ENCODE measurements at regions not wholly inside any gene's neighbourhood (a gene's known extent, or its start where the extent isn't known, plus 50 kb on each side); places are given as distances from the start of the nearest gene placed in this dataset.

- DNase-seq, result no peak
- Mint-ChIP-seq H3K4me3 (ENCODE audit: low read depth, unreplicated experiment) (no peak overlapping the region), H3K36me3 (ENCODE audit: insufficient read depth, unreplicated experiment) (no peaks in the 10 kb centered on the region), H3K27ac (ENCODE audit: unreplicated experiment) (no peak overlapping the region), H3K27me3 (ENCODE audit: unreplicated experiment) (peaks cover 48% of the 10 kb centered on the region), H3K9me3 (ENCODE audit: low read depth, unreplicated experiment) (peaks cover 2% of the 10 kb centered on the region), H3K4me1 (ENCODE audit: low read depth, unreplicated experiment) (peaks cover 8% of the 10 kb centered on the region)
- no TSS peak for BruUV-seq (replicated peaks)
- no peak for TF ChIP-seq CTCF (IDR thresholded peaks at IDR 0.05; ENCODE audit: unreplicated experiment)
- CTCF ChIA-PET, result no interaction called here
- intact Hi-C loops (cut with micrococcal nuclease; ENCODE audit: unreplicated experiment), result no loop called here
Measured at GRCh38 chr3:43817825-43818224, 127.1 kb downstream of the ABHD5 start.

GRCh38 chr3:43818229-43818628, 127.5 kb downstream of the ABHD5 start:
- H3K36me3 Mint-ChIP-seq (ENCODE audit: insufficient read depth, unreplicated experiment), result no peaks in the 10 kb centered on the region
- H3K27ac Mint-ChIP-seq (ENCODE audit: unreplicated experiment), result no peak overlapping the region
- H3K4me1 Mint-ChIP-seq (ENCODE audit: low read depth, unreplicated experiment), result peaks cover 8% of the 10 kb centered on the region
- BruUV-seq (replicated peaks), result no TSS peak
- no peak for TF ChIP-seq CTCF (IDR thresholded peaks at IDR 0.05; ENCODE audit: unreplicated experiment)
- peaks cover under 1% of the 10 kb centered on the region for H3K9me3 Mint-ChIP-seq (ENCODE audit: low read depth, unreplicated experiment)
- CTCF ChIA-PET, result no interaction called here
- no peak overlapping the region for H3K4me3 Mint-ChIP-seq (ENCODE audit: low read depth, unreplicated experiment)
- H3K27me3 Mint-ChIP-seq (ENCODE audit: unreplicated experiment), result peaks cover 44% of the 10 kb centered on the region
- no peak for DNase-seq
- intact Hi-C loops (cut with micrococcal nuclease; ENCODE audit: unreplicated experiment), result no loop called here

GRCh38 chr3:43838009-43838758, 147.4 kb downstream of the ABHD5 start:
- CTCF ChIA-PET, result interaction anchor here (0.9 kb wide), 1 partner anchor 10 kb away, joined by 4 read pairs; no protein-coding TSS in a partner anchor
- Mint-ChIP-seq H3K9me3 (ENCODE audit: low read depth, unreplicated experiment) (peaks cover 4% of the 10 kb centered on the region), H3K4me3 (ENCODE audit: low read depth, unreplicated experiment) (no peak overlapping the region), H3K4me1 (ENCODE audit: low read depth, unreplicated experiment) (no peaks in the 10 kb centered on the region), H3K27me3 (ENCODE audit: unreplicated experiment) (peaks cover 66% of the 10 kb centered on the region), H3K27ac (ENCODE audit: unreplicated experiment) (no peak overlapping the region), H3K36me3 (ENCODE audit: insufficient read depth, unreplicated experiment) (no peaks in the 10 kb centered on the region)
- no peak for DNase-seq
- TF ChIP-seq CTCF (IDR thresholded peaks at IDR 0.05; ENCODE audit: unreplicated experiment), result no peak
- BruUV-seq (replicated peaks), result no TSS peak
- intact Hi-C loops (cut with micrococcal nuclease; ENCODE audit: unreplicated experiment), result loop anchor here (5.0 kb wide), 1 partner anchor 359 kb away; no protein-coding TSS in a partner anchor

DNA sequence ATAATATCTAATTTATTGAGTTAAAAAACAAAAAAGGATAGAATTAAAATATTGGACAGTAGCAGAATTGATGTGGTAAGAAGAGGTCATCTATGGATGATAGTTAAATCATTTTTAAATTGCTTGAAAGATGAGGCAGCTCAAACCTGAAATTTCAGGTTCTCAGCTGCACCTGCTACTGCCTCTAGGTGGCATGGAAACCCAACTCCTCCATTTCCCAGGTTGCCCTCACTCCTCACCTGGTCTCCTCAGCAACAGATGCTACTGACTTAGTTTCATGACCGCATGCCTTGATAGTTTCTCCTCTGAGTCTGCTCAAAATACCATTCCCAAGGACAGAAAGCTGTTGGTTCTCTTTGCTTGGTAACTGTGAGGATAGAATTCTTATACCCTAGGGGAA, 148.1 kb downstream of the ABHD5 start:
- no peak overlapping the region for H3K27ac Mint-ChIP-seq (ENCODE audit: unreplicated experiment)
- no peaks in the 10 kb centered on the region for H3K4me1 Mint-ChIP-seq (ENCODE audit: low read depth, unreplicated experiment)
- peak; percentile 16 for TF ChIP-seq CTCF (IDR thresholded peaks at IDR 0.05; ENCODE audit: unreplicated experiment)
- no peaks in the 10 kb centered on the region for H3K36me3 Mint-ChIP-seq (ENCODE audit: insufficient read depth, unreplicated experiment)
- BruUV-seq (replicated peaks), result no TSS peak
- H3K9me3 Mint-ChIP-seq (ENCODE audit: low read depth, unreplicated experiment), result peaks cover 4% of the 10 kb centered on the region
- no peak for DNase-seq
- CTCF ChIA-PET, result interaction anchor here (0.9 kb wide), 1 partner anchor 10 kb away, joined by 4 read pairs; no protein-coding TSS in a partner anchor
- intact Hi-C loops (cut with micrococcal nuclease; ENCODE audit: unreplicated experiment), result loop anchor here (5.0 kb wide), 1 partner anchor 358 kb away; no protein-coding TSS in a partner anchor
- H3K4me3 Mint-ChIP-seq (ENCODE audit: low read depth, unreplicated experiment), result no peak overlapping the region
- peaks cover 66% of the 10 kb centered on the region for H3K27me3 Mint-ChIP-seq (ENCODE audit: unreplicated experiment)
